ENCODE measurements at regions not wholly inside any gene's neighbourhood (a gene's known extent, or its start where the extent isn't known, plus 50 kb on each side); places are given as distances from the start of the nearest gene placed in this dataset.

GRCh38 chr15:96914081-96914480 lies 583.6 kb downstream of the NR2F2 start:
- no peak for TF ChIP-seq CTCF (IDR thresholded peaks at IDR 0.05)
- TF ChIP-seq POLR2A (IDR thresholded peaks at IDR 0.05), result no peak
- TF ChIP-seq POLR2AphosphoS5 (IDR thresholded peaks at IDR 0.05), result no peak
